Endodermal cell (in vitro differentiated cells): ENCODE measurements at regions not wholly inside any gene's neighbourhood (a gene's known extent, or its start where the extent isn't known, plus 50 kb on each side); places are given as distances from the start of the nearest gene placed in this dataset.

Experiments
- DNase-seq: peaks from one replicate; pipeline ENCODE4 v3.0.0-alpha.2; 2017
- H3K27ac ChIP-seq: 2 replicates; pipeline ENCODE4 v1.5.1; 2013; ENCODE audit warnings: mild to moderate bottlenecking, low read depth, low read length, moderate library complexity
- H3K27me3 ChIP-seq: 2 replicates; pipeline ENCODE4 v1.6.1; 2013; ENCODE audit warnings: mild to moderate bottlenecking, low read length, moderate library complexity; ENCODE audit not compliant: insufficient read depth, control insufficient read depth, poor library complexity, severe bottlenecking
- H3K36me3 ChIP-seq: 2 replicates; pipeline ENCODE4 v1.7.0; 2013; ENCODE audit warnings: mild to moderate bottlenecking, low read length, moderate library complexity; ENCODE audit not compliant: control insufficient read depth, insufficient read depth
- H3K4me1 ChIP-seq: one replicate; pipeline ENCODE4 v1.7.0; 2013; ENCODE audit warnings: low read length; ENCODE audit not compliant: control insufficient read depth, insufficient read depth
- H3K4me3 ChIP-seq: 2 replicates; pipeline ENCODE4 v1.5.1; 2013; ENCODE audit warnings: mild to moderate bottlenecking, low read length, moderate library complexity
- H3K9ac ChIP-seq: 2 replicates; pipeline ENCODE4 v1.6.1; 2013; ENCODE audit warnings: mild to moderate bottlenecking, low read length, moderate library complexity; ENCODE audit not compliant: poor library complexity, severe bottlenecking; ENCODE audit errors: extremely low read depth
- H3K9me3 ChIP-seq: 2 replicates; pipeline ENCODE4 v1.6.1; 2013; ENCODE audit warnings: mild to moderate bottlenecking, low read length, moderate library complexity; ENCODE audit not compliant: control insufficient read depth
- H3K27ac Mint-ChIP-seq: 2 replicates; pipeline ENCODE4 v1.8.0; 2020; ENCODE audit warnings: mixed read lengths
- H3K27me3 Mint-ChIP-seq: 2 replicates; pipeline ENCODE4 v1.8.0; 2021; ENCODE audit warnings: mild to moderate bottlenecking, mixed read lengths; ENCODE audit not compliant: insufficient read depth
- H3K36me3 Mint-ChIP-seq: 2 replicates; pipeline ENCODE4 v1.8.0; 2020; ENCODE audit warnings: low read depth, mixed read lengths
- H3K4me1 Mint-ChIP-seq: 2 replicates; pipeline ENCODE4 v1.8.0; 2020; ENCODE audit warnings: mixed read lengths
- H3K4me3 Mint-ChIP-seq: 2 replicates; pipeline ENCODE4 v1.8.0; 2020; ENCODE audit warnings: mild to moderate bottlenecking, moderate library complexity, mixed read lengths
- H3K9me3 Mint-ChIP-seq: 2 replicates; pipeline ENCODE4 v1.8.0; 2020; ENCODE audit warnings: mild to moderate bottlenecking, mixed read lengths
- WGBS, 2 experiments: methylation state at CpG; one replicate each; pipeline versions ENCODE4 v1.1.5 to v1.1.7; 2013; ENCODE audit warnings: missing lambda C conversion rate in 2 of 2, mixed read lengths in 1 of 2; ENCODE audit not compliant: insufficient coverage in 1 of 2, insufficient read length in 1 of 2; 5-methylcytosine and 5-hydroxymethylcytosine counted together
- TF ChIP-seq, protein P1 (sequence below): fragments of 200-600 bp; sonication (generic); conservative IDR thresholded peaks from 2 replicates; pipeline ENCODE4 v1.5.0; 2021; ENCODE audit warnings: antibody characterized with exemption, mild to moderate bottlenecking

DNA sequence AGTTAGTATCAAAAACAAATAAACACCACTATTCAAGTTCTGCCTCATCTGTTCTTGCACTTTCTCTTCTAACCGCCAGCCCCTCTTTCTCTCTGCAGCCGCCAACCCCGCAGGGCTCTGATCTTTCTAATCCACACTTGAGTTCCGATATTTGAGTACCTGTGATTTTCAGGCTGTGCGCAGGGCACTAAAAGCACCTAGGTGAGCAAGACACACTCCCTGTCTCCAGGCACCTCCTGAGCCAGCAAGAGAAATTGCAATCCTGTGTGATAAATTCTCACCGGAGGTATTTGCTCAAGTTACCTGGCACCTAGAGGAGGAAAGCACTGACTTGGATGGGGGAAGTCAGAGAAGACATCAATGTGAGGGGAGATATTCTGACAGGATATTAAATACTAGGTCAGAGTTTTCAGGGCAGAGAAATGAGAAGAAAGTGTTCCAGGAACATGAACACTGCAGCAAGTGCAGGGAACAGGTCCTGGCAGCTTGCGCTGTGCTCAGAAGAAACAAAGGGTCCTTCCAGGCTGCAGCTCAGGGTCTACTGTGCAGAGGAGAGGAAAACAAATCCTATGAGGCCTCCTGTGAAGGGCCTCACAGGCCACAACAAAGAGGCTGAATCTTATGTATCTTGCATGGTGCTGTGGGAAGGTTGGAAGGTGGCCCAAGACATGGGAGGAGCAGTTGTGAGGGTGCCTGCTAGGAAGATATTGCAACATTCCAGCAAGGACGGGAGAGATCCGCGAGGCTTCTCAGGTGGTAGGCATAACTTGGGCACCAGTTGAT, 568.7 kb upstream of the MGMT start:
- H3K36me3 ChIP-seq, result no peaks in the 10 kb centered on the region
- Mint-ChIP-seq H3K4me1 (peaks cover 2% of the 10 kb centered on the region), H3K4me3 (no peak overlapping the region), H3K9me3 (no peaks in the 10 kb centered on the region), H3K27me3 (peaks cover 12% of the 10 kb centered on the region), H3K36me3 (no peaks in the 10 kb centered on the region), H3K27ac (no peak overlapping the region)
- no peaks in the 10 kb centered on the region for H3K4me1 ChIP-seq
- peaks cover 9% of the 10 kb centered on the region for H3K27me3 ChIP-seq
- WGBS, 2 experiments, result 78 to 88% methylated on average over 8 to 10 of the region's 10 CpGs
- TF ChIP-seq, protein P1, sequence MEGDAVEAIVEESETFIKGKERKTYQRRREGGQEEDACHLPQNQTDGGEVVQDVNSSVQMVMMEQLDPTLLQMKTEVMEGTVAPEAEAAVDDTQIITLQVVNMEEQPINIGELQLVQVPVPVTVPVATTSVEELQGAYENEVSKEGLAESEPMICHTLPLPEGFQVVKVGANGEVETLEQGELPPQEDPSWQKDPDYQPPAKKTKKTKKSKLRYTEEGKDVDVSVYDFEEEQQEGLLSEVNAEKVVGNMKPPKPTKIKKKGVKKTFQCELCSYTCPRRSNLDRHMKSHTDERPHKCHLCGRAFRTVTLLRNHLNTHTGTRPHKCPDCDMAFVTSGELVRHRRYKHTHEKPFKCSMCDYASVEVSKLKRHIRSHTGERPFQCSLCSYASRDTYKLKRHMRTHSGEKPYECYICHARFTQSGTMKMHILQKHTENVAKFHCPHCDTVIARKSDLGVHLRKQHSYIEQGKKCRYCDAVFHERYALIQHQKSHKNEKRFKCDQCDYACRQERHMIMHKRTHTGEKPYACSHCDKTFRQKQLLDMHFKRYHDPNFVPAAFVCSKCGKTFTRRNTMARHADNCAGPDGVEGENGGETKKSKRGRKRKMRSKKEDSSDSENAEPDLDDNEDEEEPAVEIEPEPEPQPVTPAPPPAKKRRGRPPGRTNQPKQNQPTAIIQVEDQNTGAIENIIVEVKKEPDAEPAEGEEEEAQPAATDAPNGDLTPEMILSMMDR, result no peak
- H3K4me3 ChIP-seq, result no peak overlapping the region
- no peak overlapping the region for H3K9ac ChIP-seq
- H3K27ac ChIP-seq, result no peak overlapping the region
- peak; percentile 74 for DNase-seq
- no peaks in the 10 kb centered on the region for H3K9me3 ChIP-seq

DNA sequence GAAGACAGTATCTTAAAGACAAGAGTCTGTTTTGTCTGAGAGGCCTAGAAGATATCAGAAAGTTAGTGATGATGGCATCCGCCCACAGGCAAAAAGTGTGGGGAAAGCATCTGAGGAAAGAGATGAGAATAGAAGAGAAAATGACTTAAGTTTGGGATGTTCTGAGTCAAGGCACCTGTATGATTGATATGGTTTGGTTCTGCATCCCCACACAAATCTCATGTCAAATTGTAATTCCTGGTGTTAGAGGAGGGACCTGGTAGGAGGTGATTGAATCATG, 568.2 kb upstream of the MGMT start:
- Histone ChIP-seq H3K4me1 (no peaks in the 10 kb centered on the region), H3K27ac (no peak overlapping the region), H3K9me3 (no peaks in the 10 kb centered on the region), H3K4me3 (no peak overlapping the region), H3K27me3 (peaks cover 9% of the 10 kb centered on the region), H3K9ac (no peak overlapping the region), H3K36me3 (no peaks in the 10 kb centered on the region)
- H3K4me1 Mint-ChIP-seq, result peaks cover 2% of the 10 kb centered on the region
- WGBS, 2 experiments, result 97 to 100% methylated on average over 1 of the region's 1 CpG
- peaks cover 12% of the 10 kb centered on the region for H3K27me3 Mint-ChIP-seq
- TF ChIP-seq, protein P1, result no peak
- no peak overlapping the region for H3K4me3 Mint-ChIP-seq
- no peak for DNase-seq
- H3K27ac Mint-ChIP-seq, result no peak overlapping the region
- H3K9me3 Mint-ChIP-seq, result no peaks in the 10 kb centered on the region
- no peaks in the 10 kb centered on the region for H3K36me3 Mint-ChIP-seq

- no peaks in the 10 kb centered on the region for H3K36me3 Mint-ChIP-seq
- H3K4me3 ChIP-seq, result no peak overlapping the region
- WGBS, 2 experiments, result 84 to 88% methylated on average over 4 of the region's 4 CpGs
Observed at GRCh38 chr10:128900456-128900855, 566.6 kb upstream of the MGMT start.

More at GRCh38 chr10:128900456-128900855, 566.6 kb upstream of the MGMT start:
- peaks cover 12% of the 10 kb centered on the region for H3K27me3 Mint-ChIP-seq
- TF ChIP-seq, protein P1, result no peak
- no peak overlapping the region for H3K27ac ChIP-seq
- H3K27me3 ChIP-seq, result peaks cover 9% of the 10 kb centered on the region
- H3K4me1 Mint-ChIP-seq, result peaks cover 2% of the 10 kb centered on the region
- DNase-seq, result no peak
- H3K4me3 Mint-ChIP-seq, result no peak overlapping the region
- H3K9me3 Mint-ChIP-seq, result no peaks in the 10 kb centered on the region
- H3K9me3 ChIP-seq, result no peaks in the 10 kb centered on the region
- no peaks in the 10 kb centered on the region for H3K4me1 ChIP-seq
- H3K9ac ChIP-seq, result no peak overlapping the region
- no peak overlapping the region for H3K27ac Mint-ChIP-seq
- no peaks in the 10 kb centered on the region for H3K36me3 ChIP-seq
